Stimulated activated naive B cell treated with anti-CD40 and anti-IgM and Interleukin-4, amounts not matched to agents 10 μg/mL and 1 μg/mL and 100 μg/mL, for 72 hours (primary cell): ENCODE measurements at regions not wholly inside any gene's neighbourhood (a gene's known extent, or its start where the extent isn't known, plus 50 kb on each side); places are given as distances from the start of the nearest gene placed in this dataset.

Source experiments
- ATAC-seq, 2 donors: fragments of 150-1000 bp; cut with Tn5 transposase; replicated peaks; 2 replicates each; pipeline ENCODE4 v1.10.0; 2021; ENCODE audit warnings: moderate library complexity in 1 of 2
- DNase-seq: peaks from one replicate; pipeline ENCODE4 v3.0.0; 2021
- H3K27ac Mint-ChIP-seq: one replicate; pipeline ENCODE4 v1.8.0; 2022; ENCODE audit warnings: mild to moderate bottlenecking, mixed read lengths
- H3K27me3 Mint-ChIP-seq, 2 donors: one replicate each; pipeline ENCODE4 v1.8.0; 2022; ENCODE audit warnings: mixed read lengths in 2 of 2
- H3K36me3 Mint-ChIP-seq, 2 donors: one replicate each; pipeline ENCODE4 v1.8.0; 2022; ENCODE audit warnings: mixed read lengths in 2 of 2, mild to moderate bottlenecking in 1 of 2
- H3K4me1 Mint-ChIP-seq, 2 donors: one replicate each; pipeline ENCODE4 v1.8.0; 2022; ENCODE audit warnings: mixed read lengths in 2 of 2, mild to moderate bottlenecking in 1 of 2
- H3K4me3 Mint-ChIP-seq, 2 donors: one replicate each; pipeline ENCODE4 v1.8.0; 2022; ENCODE audit warnings: mild to moderate bottlenecking in 2 of 2, mixed read lengths in 2 of 2, moderate library complexity in 1 of 2
- H3K9me3 Mint-ChIP-seq, 2 donors: one replicate each; pipeline ENCODE4 v1.8.0; 2022; ENCODE audit warnings: mixed read lengths in 2 of 2, mild to moderate bottlenecking in 1 of 2

GRCh38 chr1:38787041-38787440 is 72.5 kb downstream of the RRAGC start:
- peaks cover 68 to 82% of the 10 kb centered on the region in 2 donors for H3K27me3 Mint-ChIP-seq
- H3K4me3 Mint-ChIP-seq: no peak overlapping the region
- H3K36me3 Mint-ChIP-seq: no peaks in the 10 kb centered on the region
- no peak overlapping the region for H3K27ac Mint-ChIP-seq
- DNase-seq: no peak
- peaks cover 0 to 6% of the 10 kb centered on the region in 2 donors for H3K4me1 Mint-ChIP-seq
- H3K9me3 Mint-ChIP-seq: peaks cover 0 to 3% of the 10 kb centered on the region in 2 donors
- ATAC-seq: no peak

- H3K4me3 Mint-ChIP-seq: no peak overlapping the region
- H3K4me1 Mint-ChIP-seq: peaks cover 0 to 6% of the 10 kb centered on the region in 2 donors
- H3K9me3 Mint-ChIP-seq: peaks cover 0 to 3% of the 10 kb centered on the region in 2 donors
- no peaks in the 10 kb centered on the region for H3K36me3 Mint-ChIP-seq
- peaks cover 71 to 82% of the 10 kb centered on the region in 2 donors for H3K27me3 Mint-ChIP-seq
- H3K27ac Mint-ChIP-seq: no peak overlapping the region
- ATAC-seq (no peak), DNase-seq (no peak)
Measured at GRCh38 chr1:38786040-38786436, 73.5 kb downstream of the RRAGC start.

GRCh38 chr1:38785285-38786039 is 74.1 kb downstream of the RRAGC start:
- Mint-ChIP-seq H3K4me1 (peaks cover 0 to 6% of the 10 kb centered on the region in 2 donors), H3K27ac (no peak overlapping the region), H3K4me3 (no peak overlapping the region), H3K36me3 (no peaks in the 10 kb centered on the region), H3K9me3 (peaks cover 0 to 3% of the 10 kb centered on the region in 2 donors), H3K27me3 (peaks cover 70 to 80% of the 10 kb centered on the region in 2 donors)
- ATAC-seq (no peak), DNase-seq (no peak)

- peak in 1 of 2 donors; percentile 12 for ATAC-seq
- Mint-ChIP-seq H3K36me3 (no peaks in the 10 kb centered on the region), H3K4me3 (no peak overlapping the region), H3K9me3 (peaks cover 0 to 3% of the 10 kb centered on the region in 2 donors), H3K4me1 (peaks cover 0 to 6% of the 10 kb centered on the region in 2 donors), H3K27ac (no peak overlapping the region), H3K27me3 (peaks cover 64 to 75% of the 10 kb centered on the region in 2 donors)
- no peak for DNase-seq
Measured at GRCh38 chr1:38784452-38785284, 74.9 kb downstream of the RRAGC start.

- peaks cover 57 to 70% of the 10 kb centered on the region in 2 donors for H3K27me3 Mint-ChIP-seq
- H3K36me3 Mint-ChIP-seq: no peaks in the 10 kb centered on the region
- ATAC-seq: peak; percentile 85 to 94
- H3K27ac Mint-ChIP-seq: no peak overlapping the region
- H3K4me3 Mint-ChIP-seq: peak overlapping the region; percentile 41 to 52
- peak; percentile 53 for DNase-seq
- peaks cover 0 to 6% of the 10 kb centered on the region in 2 donors for H3K4me1 Mint-ChIP-seq
- H3K9me3 Mint-ChIP-seq: peaks cover 0 to under 1% of the 10 kb centered on the region in 2 donors
Measured at GRCh38 chr1:38783640-38784229, 75.8 kb downstream of the RRAGC start.

GRCh38 chr1:38781872-38782617 is 77.5 kb downstream of the RRAGC start:
- Mint-ChIP-seq H3K4me1 (peaks cover 0 to 6% of the 10 kb centered on the region in 2 donors), H3K36me3 (no peaks in the 10 kb centered on the region), H3K27me3 (peaks cover 46 to 53% of the 10 kb centered on the region in 2 donors), H3K4me3 (no peak overlapping the region), H3K27ac (no peak overlapping the region), H3K9me3 (no peaks in the 10 kb centered on the region)
- ATAC-seq: no peak
- no peak for DNase-seq

- H3K27ac Mint-ChIP-seq: no peak overlapping the region
- no peak overlapping the region for H3K4me3 Mint-ChIP-seq
- no peak for DNase-seq
- no peaks in the 10 kb centered on the region for H3K9me3 Mint-ChIP-seq
- peaks cover 0 to 6% of the 10 kb centered on the region in 2 donors for H3K4me1 Mint-ChIP-seq
- no peak for ATAC-seq
- peaks cover 35 to 37% of the 10 kb centered on the region in 2 donors for H3K27me3 Mint-ChIP-seq
- no peaks in the 10 kb centered on the region for H3K36me3 Mint-ChIP-seq
Measured at GRCh38 chr1:38780133-38780532, 79.4 kb downstream of the RRAGC start.

- Mint-ChIP-seq H3K27me3 (peaks cover 30 to 31% of the 10 kb centered on the region in 2 donors), H3K36me3 (no peaks in the 10 kb centered on the region), H3K27ac (no peak overlapping the region), H3K4me3 (no peak overlapping the region), H3K9me3 (no peaks in the 10 kb centered on the region), H3K4me1 (peaks cover 0 to 6% of the 10 kb centered on the region in 2 donors)
- ATAC-seq (no peak), DNase-seq (no peak)
Measured at GRCh38 chr1:38779491-38779890, 80.1 kb downstream of the RRAGC start.

- DNase-seq (no peak), ATAC-seq (no peak)
- H3K27me3 Mint-ChIP-seq: peaks cover 20 to 27% of the 10 kb centered on the region in 2 donors
- no peaks in the 10 kb centered on the region for H3K9me3 Mint-ChIP-seq
- H3K27ac Mint-ChIP-seq: no peak overlapping the region
- H3K4me3 Mint-ChIP-seq: no peak overlapping the region
- H3K36me3 Mint-ChIP-seq: no peaks in the 10 kb centered on the region
- H3K4me1 Mint-ChIP-seq: no peaks in the 10 kb centered on the region
Measured at GRCh38 chr1:38778521-38778920, 81.1 kb downstream of the RRAGC start.

GRCh38 chr1:38778051-38778450 is 81.5 kb downstream of the RRAGC start:
- ATAC-seq: no peak
- Mint-ChIP-seq H3K4me1 (no peaks in the 10 kb centered on the region), H3K27ac (no peak overlapping the region)

GRCh38 chr1:38777464-38777957 is 82.1 kb downstream of the RRAGC start:
- no peak for DNase-seq

More at GRCh38 chr1:38778051-38778450, 81.5 kb downstream of the RRAGC start:
- H3K9me3 Mint-ChIP-seq: no peaks in the 10 kb centered on the region
- peaks cover 18 to 27% of the 10 kb centered on the region in 2 donors for H3K27me3 Mint-ChIP-seq
- H3K36me3 Mint-ChIP-seq: no peaks in the 10 kb centered on the region
- H3K4me3 Mint-ChIP-seq: no peak overlapping the region
- no peak for DNase-seq

GRCh38 chr1:38776466-38777065 is 83.0 kb downstream of the RRAGC start:
- peaks cover 9 to 16% of the 10 kb centered on the region in 2 donors for H3K27me3 Mint-ChIP-seq
- no peak overlapping the region for H3K4me3 Mint-ChIP-seq
- no peaks in the 10 kb centered on the region for H3K36me3 Mint-ChIP-seq
- no peak for ATAC-seq
- no peaks in the 10 kb centered on the region for H3K4me1 Mint-ChIP-seq
- no peak overlapping the region for H3K27ac Mint-ChIP-seq
- no peak for DNase-seq
- H3K9me3 Mint-ChIP-seq: no peaks in the 10 kb centered on the region

More at GRCh38 chr1:38777464-38777957, 82.1 kb downstream of the RRAGC start:
- H3K27ac Mint-ChIP-seq: no peak overlapping the region
- H3K4me1 Mint-ChIP-seq: no peaks in the 10 kb centered on the region
- ATAC-seq: no peak
- peaks cover 15 to 24% of the 10 kb centered on the region in 2 donors for H3K27me3 Mint-ChIP-seq
- no peaks in the 10 kb centered on the region for H3K9me3 Mint-ChIP-seq
- no peak overlapping the region for H3K4me3 Mint-ChIP-seq
- H3K36me3 Mint-ChIP-seq: no peaks in the 10 kb centered on the region

- H3K27ac Mint-ChIP-seq: no peak overlapping the region
- no peak overlapping the region for H3K4me3 Mint-ChIP-seq
- no peak for DNase-seq
- peaks cover 6 to 12% of the 10 kb centered on the region in 2 donors for H3K27me3 Mint-ChIP-seq
- no peak for ATAC-seq
- no peaks in the 10 kb centered on the region for H3K36me3 Mint-ChIP-seq
- H3K9me3 Mint-ChIP-seq: no peaks in the 10 kb centered on the region
- no peaks in the 10 kb centered on the region for H3K4me1 Mint-ChIP-seq
Measured at GRCh38 chr1:38775175-38775845, 84.3 kb downstream of the RRAGC start.
